ENCODE measurements at regions not wholly inside any gene's neighbourhood (a gene's known extent, or its start where the extent isn't known, plus 50 kb on each side); places are given as distances from the start of the nearest gene placed in this dataset.
"Not testable (repeated sequence)": the region's sequence is repeated elsewhere in the genome, so short reads cannot be mapped to it uniquely, and the experiment has no call there.

GRCh38 chr7:65146118-65146914 lies 139.8 kb upstream of the ERV3-1 start:
- H3K27ac ChIP-seq (ENCODE audit: low read depth, low read length, poor library complexity, severe bottlenecking); H3K4me3 ChIP-seq (ENCODE audit: low read depth, low read length, poor library complexity, severe bottlenecking); H2AFZ ChIP-seq (ENCODE audit: low read length); H3K79me2 ChIP-seq (ENCODE audit: insufficient read depth, low read length); H3K27me3 ChIP-seq (ENCODE audit: insufficient read depth, low read length); H3F3A ChIP-seq (ENCODE audit: insufficient read depth, low read length); H3K36me3 ChIP-seq (ENCODE audit: insufficient read depth, low read length); H3K4me2 ChIP-seq (ENCODE audit: low read length); H3K9me3 ChIP-seq (ENCODE audit: low read length); H3K9ac ChIP-seq (ENCODE audit: low read length); H3K9me2 ChIP-seq (ENCODE audit: low read depth, low read length); H3K4me1 ChIP-seq (ENCODE audit: insufficient read depth, low read length, severe bottlenecking); H4K20me1 ChIP-seq (ENCODE audit: insufficient read depth, low read length): not testable (repeated sequence)

- not testable (repeated sequence) for H3K79me2 ChIP-seq (ENCODE audit: insufficient read depth, low read length); H3F3A ChIP-seq (ENCODE audit: insufficient read depth, low read length); H3K27ac ChIP-seq (ENCODE audit: low read depth, low read length, poor library complexity, severe bottlenecking); H3K27me3 ChIP-seq (ENCODE audit: insufficient read depth, low read length); H3K36me3 ChIP-seq (ENCODE audit: insufficient read depth, low read length); H3K4me2 ChIP-seq (ENCODE audit: low read length); H3K9ac ChIP-seq (ENCODE audit: low read length); H3K4me3 ChIP-seq (ENCODE audit: low read depth, low read length, poor library complexity, severe bottlenecking); H2AFZ ChIP-seq (ENCODE audit: low read length); H3K4me1 ChIP-seq (ENCODE audit: insufficient read depth, low read length, severe bottlenecking); H3K9me3 ChIP-seq (ENCODE audit: low read length); H4K20me1 ChIP-seq (ENCODE audit: insufficient read depth, low read length); H3K9me2 ChIP-seq (ENCODE audit: low read depth, low read length)
Measured at GRCh38 chr7:65145710-65146109, 139.2 kb upstream of the ERV3-1 start.

- not testable (repeated sequence) for H2AFZ ChIP-seq (ENCODE audit: low read length); H3K27ac ChIP-seq (ENCODE audit: low read depth, low read length, poor library complexity, severe bottlenecking); H3K27me3 ChIP-seq (ENCODE audit: insufficient read depth, low read length); H3K9me3 ChIP-seq (ENCODE audit: low read length); H3K4me2 ChIP-seq (ENCODE audit: low read length); H3K36me3 ChIP-seq (ENCODE audit: insufficient read depth, low read length); H3K79me2 ChIP-seq (ENCODE audit: insufficient read depth, low read length); H4K20me1 ChIP-seq (ENCODE audit: insufficient read depth, low read length); H3K4me1 ChIP-seq (ENCODE audit: insufficient read depth, low read length, severe bottlenecking); H3F3A ChIP-seq (ENCODE audit: insufficient read depth, low read length); H3K9ac ChIP-seq (ENCODE audit: low read length); H3K4me3 ChIP-seq (ENCODE audit: low read depth, low read length, poor library complexity, severe bottlenecking); H3K9me2 ChIP-seq (ENCODE audit: low read depth, low read length)
Measured at GRCh38 chr7:65145008-65145407, 138.5 kb upstream of the ERV3-1 start.

GRCh38 chr7:65144557-65144956 lies 138.1 kb upstream of the ERV3-1 start:
- H3K36me3 ChIP-seq (ENCODE audit: insufficient read depth, low read length); H3K9ac ChIP-seq (ENCODE audit: low read length); H3K27me3 ChIP-seq (ENCODE audit: insufficient read depth, low read length); H3K9me2 ChIP-seq (ENCODE audit: low read depth, low read length); H3F3A ChIP-seq (ENCODE audit: insufficient read depth, low read length); H3K9me3 ChIP-seq (ENCODE audit: low read length); H2AFZ ChIP-seq (ENCODE audit: low read length); H3K27ac ChIP-seq (ENCODE audit: low read depth, low read length, poor library complexity, severe bottlenecking); H3K4me3 ChIP-seq (ENCODE audit: low read depth, low read length, poor library complexity, severe bottlenecking); H4K20me1 ChIP-seq (ENCODE audit: insufficient read depth, low read length); H3K4me1 ChIP-seq (ENCODE audit: insufficient read depth, low read length, severe bottlenecking); H3K79me2 ChIP-seq (ENCODE audit: insufficient read depth, low read length); H3K4me2 ChIP-seq (ENCODE audit: low read length): not testable (repeated sequence)

- not testable (repeated sequence) for H3K27ac ChIP-seq (ENCODE audit: low read depth, low read length, poor library complexity, severe bottlenecking); H3K36me3 ChIP-seq (ENCODE audit: insufficient read depth, low read length); H3K9ac ChIP-seq (ENCODE audit: low read length); H3F3A ChIP-seq (ENCODE audit: insufficient read depth, low read length); H3K4me3 ChIP-seq (ENCODE audit: low read depth, low read length, poor library complexity, severe bottlenecking); H3K4me1 ChIP-seq (ENCODE audit: insufficient read depth, low read length, severe bottlenecking); H3K9me3 ChIP-seq (ENCODE audit: low read length); H3K4me2 ChIP-seq (ENCODE audit: low read length); H3K27me3 ChIP-seq (ENCODE audit: insufficient read depth, low read length); H2AFZ ChIP-seq (ENCODE audit: low read length); H3K9me2 ChIP-seq (ENCODE audit: low read depth, low read length); H4K20me1 ChIP-seq (ENCODE audit: insufficient read depth, low read length); H3K79me2 ChIP-seq (ENCODE audit: insufficient read depth, low read length)
Measured at GRCh38 chr7:65144119-65144518, 137.6 kb upstream of the ERV3-1 start.

- H3K27me3 ChIP-seq (ENCODE audit: insufficient read depth, low read length); H4K20me1 ChIP-seq (ENCODE audit: insufficient read depth, low read length); H3K4me1 ChIP-seq (ENCODE audit: insufficient read depth, low read length, severe bottlenecking); H3K36me3 ChIP-seq (ENCODE audit: insufficient read depth, low read length); H3K9me3 ChIP-seq (ENCODE audit: low read length); H3K9me2 ChIP-seq (ENCODE audit: low read depth, low read length); H3K27ac ChIP-seq (ENCODE audit: low read depth, low read length, poor library complexity, severe bottlenecking); H3F3A ChIP-seq (ENCODE audit: insufficient read depth, low read length); H2AFZ ChIP-seq (ENCODE audit: low read length); H3K9ac ChIP-seq (ENCODE audit: low read length); H3K4me3 ChIP-seq (ENCODE audit: low read depth, low read length, poor library complexity, severe bottlenecking); H3K4me2 ChIP-seq (ENCODE audit: low read length); H3K79me2 ChIP-seq (ENCODE audit: insufficient read depth, low read length): not testable (repeated sequence)
Measured at GRCh38 chr7:65141894-65142293, 135.4 kb upstream of the ERV3-1 start.

- H3F3A ChIP-seq (ENCODE audit: insufficient read depth, low read length); H3K79me2 ChIP-seq (ENCODE audit: insufficient read depth, low read length); H3K27me3 ChIP-seq (ENCODE audit: insufficient read depth, low read length); H3K36me3 ChIP-seq (ENCODE audit: insufficient read depth, low read length); H3K4me1 ChIP-seq (ENCODE audit: insufficient read depth, low read length, severe bottlenecking); H2AFZ ChIP-seq (ENCODE audit: low read length); H3K9me2 ChIP-seq (ENCODE audit: low read depth, low read length); H3K27ac ChIP-seq (ENCODE audit: low read depth, low read length, poor library complexity, severe bottlenecking); H3K9me3 ChIP-seq (ENCODE audit: low read length); H4K20me1 ChIP-seq (ENCODE audit: insufficient read depth, low read length): not testable (repeated sequence)
- Histone ChIP-seq H3K4me2 (ENCODE audit: low read length) (peak overlapping the region; percentile 60; the same call in 1 of the 2 replicates), H3K9ac (ENCODE audit: low read length) (peak overlapping the region; percentile 68; the same call in 1 of the 2 replicates), H3K4me3 (ENCODE audit: low read depth, low read length, poor library complexity, severe bottlenecking) (peak overlapping the region; percentile 64)
Measured at GRCh38 chr7:65141405-65141778, 134.9 kb upstream of the ERV3-1 start.
